Stimulated activated naive CD8-positive, alpha-beta T cell treated with anti-CD3 and anti-CD28 coated beads, Interleukin-15, amount 100 ng/mL, for 72 hours (primary cell): ENCODE measurements at regions not wholly inside any gene's neighbourhood (a gene's known extent, or its start where the extent isn't known, plus 50 kb on each side); places are given as distances from the start of the nearest gene placed in this dataset.
"Not testable (repeated sequence)": the region's sequence is repeated elsewhere in the genome, so short reads cannot be mapped to it uniquely, and the experiment has no call there.

Source experiments
- ATAC-seq: fragments of 150-1000 bp; cut with Tn5 transposase; 2 replicates; pipeline ENCODE4 v1.10.0; 2021; ENCODE audit warnings: mild to moderate bottlenecking, moderate library complexity
- DNase-seq, 2 donors: peaks; one replicate each; pipeline ENCODE4 v3.0.0; 2021 to 2022
- H3K27ac Mint-ChIP-seq, 2 donors: one replicate each; pipeline ENCODE4 v1.8.0; 2022; ENCODE audit warnings: mild to moderate bottlenecking in 2 of 2, mixed read lengths in 2 of 2, moderate library complexity in 2 of 2
- H3K27me3 Mint-ChIP-seq: one replicate; pipeline ENCODE4 v1.8.0; 2022; ENCODE audit warnings: mixed read lengths
- H3K4me1 Mint-ChIP-seq: one replicate; pipeline ENCODE4 v1.8.0; 2022; ENCODE audit warnings: mild to moderate bottlenecking, mixed read lengths
- H3K4me3 Mint-ChIP-seq, 2 donors: one replicate each; pipeline ENCODE4 v1.8.0; 2022; ENCODE audit warnings: mild to moderate bottlenecking in 2 of 2, mixed read lengths in 2 of 2, moderate library complexity in 1 of 2
- H3K9me3 Mint-ChIP-seq, 2 donors: one replicate each; pipeline ENCODE4 v1.8.0; 2022; ENCODE audit warnings: mixed read lengths in 2 of 2

- no peak for ATAC-seq
- H3K27me3 Mint-ChIP-seq = no peaks in the 10 kb centered on the region
Observed at GRCh38 chr7:54299426-54299825, 242.7 kb upstream of the VSTM2A start.

GRCh38 chr7:54315955-54316354 is 226.2 kb upstream of the VSTM2A start:
- H3K27me3 Mint-ChIP-seq, H3K4me3 Mint-ChIP-seq, DNase-seq, ATAC-seq, H3K4me1 Mint-ChIP-seq, H3K9me3 Mint-ChIP-seq, H3K27ac Mint-ChIP-seq: not testable (repeated sequence)

More at GRCh38 chr7:54299426-54299825, 242.7 kb upstream of the VSTM2A start:
- DNase-seq = no peak
- Mint-ChIP-seq H3K27ac (no peak overlapping the region), H3K4me1 (no peaks in the 10 kb centered on the region), H3K9me3 (peaks cover 5 to 27% of the 10 kb centered on the region in 2 donors), H3K4me3 (no peak overlapping the region)

DNA sequence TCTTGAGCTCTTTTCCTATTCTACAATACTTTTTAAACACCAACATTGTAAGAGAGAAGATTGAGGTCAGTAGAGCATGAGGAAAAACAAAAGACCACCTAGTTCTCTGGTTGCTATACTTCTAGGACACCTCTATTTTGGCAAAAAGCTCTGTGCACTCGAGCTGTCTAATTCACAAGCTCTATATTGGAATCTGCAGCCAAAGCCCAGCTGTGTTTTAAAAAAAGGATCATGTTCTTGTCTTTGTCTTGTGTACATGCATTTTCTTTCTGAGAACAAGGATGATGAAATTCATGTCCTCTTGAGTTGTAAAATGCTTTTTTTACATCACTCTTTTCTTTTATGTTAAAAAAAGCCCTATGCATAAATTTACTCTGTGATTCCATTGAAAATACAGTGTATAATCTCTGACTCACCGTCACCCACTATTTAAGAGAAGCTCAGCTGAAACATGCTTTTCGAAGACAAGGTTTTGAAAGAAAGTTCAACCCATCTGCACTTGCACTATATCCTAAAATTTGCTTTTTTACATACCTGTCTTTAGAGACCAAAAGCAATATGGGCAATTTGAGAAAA is 215.5 kb upstream of the VSTM2A start:
- Mint-ChIP-seq H3K27ac (no peak overlapping the region), H3K4me3 (no peak overlapping the region), H3K9me3 (peaks cover 17 to 28% of the 10 kb centered on the region in 2 donors), H3K4me1 (no peaks in the 10 kb centered on the region), H3K27me3 (no peaks in the 10 kb centered on the region)
- DNase-seq (no peak), ATAC-seq (no peak)

GRCh38 chr7:54330216-54330800 is 211.9 kb upstream of the VSTM2A start:
- H3K27me3 Mint-ChIP-seq = no peaks in the 10 kb centered on the region
- H3K9me3 Mint-ChIP-seq = peaks cover 6 to 16% of the 10 kb centered on the region in 2 donors
- H3K4me3 Mint-ChIP-seq = no peak overlapping the region
- DNase-seq = no peak
- ATAC-seq = no peak
- no peaks in the 10 kb centered on the region for H3K4me1 Mint-ChIP-seq
- H3K27ac Mint-ChIP-seq = no peak overlapping the region

DNA sequence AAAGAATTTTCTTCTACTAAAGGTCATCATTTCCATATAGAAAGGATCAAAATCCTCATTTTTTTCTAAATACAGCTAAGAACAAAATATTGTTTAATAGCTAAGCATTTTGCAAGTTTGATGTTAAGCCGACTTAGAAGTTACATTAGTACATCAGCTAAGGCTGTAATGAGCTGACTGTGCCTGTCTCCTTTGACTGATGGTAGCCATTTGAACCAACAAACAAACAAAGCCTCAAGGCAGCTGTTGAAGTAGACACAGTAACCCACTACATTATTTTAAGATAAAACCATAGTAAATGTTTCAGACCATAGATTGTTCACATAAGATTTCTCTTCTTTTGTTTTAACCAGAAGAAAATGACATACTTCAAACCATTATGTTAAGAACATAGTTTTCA is 210.9 kb upstream of the VSTM2A start:
- H3K9me3 Mint-ChIP-seq = peaks cover 9 to 19% of the 10 kb centered on the region in 2 donors
- H3K27me3 Mint-ChIP-seq = no peaks in the 10 kb centered on the region
- no peak overlapping the region for H3K4me3 Mint-ChIP-seq
- no peak overlapping the region for H3K27ac Mint-ChIP-seq
- DNase-seq (no peak), ATAC-seq (no peak)
- no peaks in the 10 kb centered on the region for H3K4me1 Mint-ChIP-seq

DNA sequence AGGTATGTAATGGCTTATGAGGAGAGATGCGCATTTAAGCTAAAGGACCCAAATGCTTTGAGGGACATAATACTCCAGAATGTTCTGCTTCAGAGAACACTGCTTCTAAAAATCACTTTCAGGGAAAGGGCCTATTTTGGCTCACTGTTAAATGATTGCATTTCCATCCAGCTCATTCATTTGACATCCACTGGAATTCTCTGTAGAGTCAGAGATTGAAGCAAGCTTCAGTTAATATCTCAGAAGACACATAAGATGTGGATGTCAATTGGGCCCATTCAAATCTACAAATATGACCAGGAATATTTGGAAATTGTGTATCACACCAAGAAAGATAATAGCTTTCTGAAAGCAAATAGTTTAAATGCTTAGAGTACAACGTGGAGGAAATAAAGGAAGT is 209.9 kb upstream of the VSTM2A start:
- Mint-ChIP-seq H3K9me3 (peaks cover 10 to 19% of the 10 kb centered on the region in 2 donors), H3K4me1 (no peaks in the 10 kb centered on the region), H3K27me3 (no peaks in the 10 kb centered on the region), H3K4me3 (no peak overlapping the region), H3K27ac (no peak overlapping the region)
- no peak for ATAC-seq
- no peak for DNase-seq

DNA sequence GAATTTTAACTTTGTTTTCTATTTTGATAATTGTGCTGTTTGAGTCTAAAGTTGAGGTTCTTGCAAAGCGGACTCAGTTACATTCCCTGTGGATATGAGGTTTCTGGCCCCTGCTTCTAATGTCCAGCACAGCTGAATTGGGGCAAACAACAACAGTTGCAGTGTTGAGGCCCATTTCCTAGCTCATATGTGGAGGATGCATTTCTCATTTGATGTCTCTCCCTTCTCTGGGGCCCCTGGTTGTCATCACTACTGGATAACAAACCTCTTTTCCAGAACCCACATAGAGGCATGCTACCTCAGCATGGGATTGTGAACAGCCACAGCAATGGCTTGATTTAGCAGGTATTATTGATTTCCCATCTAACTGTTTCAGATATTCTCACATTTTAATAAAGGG is 208.2 kb upstream of the VSTM2A start:
- H3K4me1 Mint-ChIP-seq = no peaks in the 10 kb centered on the region
- no peak overlapping the region for H3K4me3 Mint-ChIP-seq
- H3K27ac Mint-ChIP-seq = no peak overlapping the region
- DNase-seq (no peak), ATAC-seq (no peak)
- H3K27me3 Mint-ChIP-seq = no peaks in the 10 kb centered on the region
- H3K9me3 Mint-ChIP-seq = peaks cover 10 to 19% of the 10 kb centered on the region in 2 donors

DNA sequence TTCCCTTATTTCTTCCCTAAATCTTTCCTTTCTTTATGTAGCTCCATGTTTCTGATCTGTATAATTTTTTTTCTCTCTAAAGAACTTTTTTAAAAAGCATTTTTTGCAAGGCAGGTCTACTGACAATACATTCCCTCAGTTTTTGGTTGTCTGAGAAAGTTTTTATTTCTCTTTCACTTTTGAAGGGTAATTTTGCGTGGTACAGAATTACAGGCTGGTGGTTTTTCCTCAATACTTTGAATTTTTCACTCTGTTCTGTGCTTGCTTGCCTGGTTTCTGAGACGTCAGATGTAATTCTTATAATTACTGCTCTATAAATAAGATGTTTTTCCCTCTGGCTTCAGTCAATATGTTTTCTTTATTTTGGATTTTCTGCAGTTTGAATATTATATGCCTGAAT is 205.4 kb upstream of the VSTM2A start:
- Mint-ChIP-seq H3K27ac (no peak overlapping the region), H3K9me3 (peaks cover 10 to 11% of the 10 kb centered on the region in 2 donors)
- DNase-seq = no peak

DNA sequence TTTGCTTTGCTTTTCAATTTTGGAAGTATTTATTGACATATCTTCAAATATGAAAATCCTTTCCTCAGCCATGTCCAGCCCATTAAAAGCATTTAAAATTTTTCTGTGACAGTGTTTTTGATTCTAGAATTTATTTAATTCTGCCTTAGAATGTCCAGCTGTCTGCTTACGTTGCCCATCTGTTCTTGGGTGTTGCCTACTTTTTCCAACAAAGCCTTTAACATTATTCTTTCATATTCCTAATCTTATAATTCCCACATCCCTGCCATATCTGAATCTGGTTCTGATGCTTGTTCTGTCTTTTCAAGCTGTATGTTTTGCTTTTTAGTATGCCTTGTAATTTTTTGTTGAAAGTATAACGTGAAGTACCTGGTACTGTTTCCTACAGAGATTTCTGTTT is 204.7 kb upstream of the VSTM2A start:
- DNase-seq (no peak), ATAC-seq (no peak)
- Mint-ChIP-seq H3K4me1 (no peaks in the 10 kb centered on the region), H3K27me3 (no peaks in the 10 kb centered on the region), H3K4me3 (no peak overlapping the region), H3K9me3 (peaks cover 10 to 11% of the 10 kb centered on the region in 2 donors), H3K27ac (no peak overlapping the region)

More for the DNA sequence above, 205.4 kb upstream of the VSTM2A start:
- Mint-ChIP-seq H3K27me3 (no peaks in the 10 kb centered on the region), H3K4me1 (no peaks in the 10 kb centered on the region), H3K4me3 (no peak overlapping the region)
- ATAC-seq = no peak

DNA sequence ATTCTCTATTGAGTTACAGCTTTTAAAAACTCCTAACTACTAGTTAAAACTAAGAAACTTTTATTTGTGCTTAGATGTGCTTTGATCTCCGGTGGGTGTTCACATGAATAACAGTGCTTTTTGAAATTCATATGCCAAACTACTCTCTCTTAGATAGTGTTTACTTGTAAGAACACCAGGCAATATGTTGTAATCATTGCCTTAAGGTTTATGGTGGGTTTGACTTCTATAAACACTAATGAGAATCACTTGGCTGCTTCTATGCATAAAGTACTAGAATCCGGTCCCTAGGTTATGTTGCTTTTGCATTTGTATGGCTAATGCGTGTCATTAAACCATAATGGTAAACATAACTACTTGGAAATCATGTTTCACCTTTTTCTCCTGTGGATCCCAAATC is 203.9 kb upstream of the VSTM2A start:
- no peak for ATAC-seq
- H3K4me1 Mint-ChIP-seq = no peaks in the 10 kb centered on the region
- peak overlapping the region in 1 of 2 donors; percentile 63 for H3K27ac Mint-ChIP-seq

GRCh38 chr7:54339073-54339472 is 203.1 kb upstream of the VSTM2A start:
- Mint-ChIP-seq H3K4me3 (no peak overlapping the region), H3K27me3 (no peaks in the 10 kb centered on the region), H3K4me1 (no peaks in the 10 kb centered on the region), H3K9me3 (peaks cover 18 to 19% of the 10 kb centered on the region in 2 donors), H3K27ac (no peak overlapping the region)
- no peak for DNase-seq
- ATAC-seq = no peak

More for the DNA sequence above, 203.9 kb upstream of the VSTM2A start:
- no peaks in the 10 kb centered on the region for H3K27me3 Mint-ChIP-seq
- peaks cover 10 to 11% of the 10 kb centered on the region in 2 donors for H3K9me3 Mint-ChIP-seq
- no peak overlapping the region for H3K4me3 Mint-ChIP-seq
- no peak for DNase-seq

DNA sequence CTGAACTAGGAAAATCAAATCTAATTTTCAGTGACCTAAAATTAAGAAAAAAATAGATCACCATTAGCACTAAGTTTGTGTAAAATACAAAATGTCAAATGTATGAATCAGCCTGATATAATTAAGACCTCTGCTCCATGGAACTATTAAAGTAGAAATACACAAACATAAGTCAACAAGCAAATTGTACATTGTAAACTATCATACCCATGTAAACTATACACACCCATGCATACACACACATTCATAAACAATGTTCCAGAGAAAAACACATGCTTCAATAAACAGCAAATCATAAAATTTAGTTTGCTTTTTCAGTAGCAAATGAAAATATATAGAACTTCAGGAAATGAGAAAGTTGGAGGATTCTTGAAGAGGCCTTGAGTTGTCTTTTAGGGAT is 199.7 kb upstream of the VSTM2A start:
- Mint-ChIP-seq H3K27me3 (no peaks in the 10 kb centered on the region), H3K9me3 (peaks cover 10 to 13% of the 10 kb centered on the region in 2 donors), H3K4me3 (no peak overlapping the region), H3K27ac (no peak overlapping the region), H3K4me1 (no peaks in the 10 kb centered on the region)
- DNase-seq = no peak
- no peak for ATAC-seq

GRCh38 chr7:54343511-54343910 is 198.7 kb upstream of the VSTM2A start:
- H3K4me3 Mint-ChIP-seq = no peak overlapping the region
- H3K27ac Mint-ChIP-seq = no peak overlapping the region
- no peaks in the 10 kb centered on the region for H3K27me3 Mint-ChIP-seq
- ATAC-seq = no peak
- no peak for DNase-seq
- peaks cover 20 to 24% of the 10 kb centered on the region in 2 donors for H3K9me3 Mint-ChIP-seq
- no peaks in the 10 kb centered on the region for H3K4me1 Mint-ChIP-seq

DNA sequence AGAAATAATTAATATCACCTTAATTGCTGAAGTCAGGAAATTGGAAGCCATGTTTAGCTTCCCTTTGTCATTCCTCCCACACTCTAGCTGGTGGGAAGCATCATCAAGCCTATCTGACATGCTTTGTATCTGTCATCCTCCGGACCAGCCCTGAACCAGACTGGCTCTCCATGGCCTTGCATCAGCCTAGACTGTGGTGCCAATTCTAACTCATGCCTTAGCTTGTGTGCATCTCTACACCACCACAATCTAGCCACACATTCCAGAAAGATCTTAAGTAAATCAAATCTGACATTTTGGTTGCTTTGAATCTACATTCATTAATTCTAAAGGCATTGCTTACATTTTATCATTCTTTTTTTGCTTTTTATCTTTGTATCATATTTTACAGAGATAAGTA is 196.4 kb upstream of the VSTM2A start:
- no peak overlapping the region for H3K4me3 Mint-ChIP-seq
- no peak for DNase-seq
- H3K27ac Mint-ChIP-seq = no peak overlapping the region
- peaks cover 21 to 24% of the 10 kb centered on the region in 2 donors for H3K9me3 Mint-ChIP-seq
- no peaks in the 10 kb centered on the region for H3K27me3 Mint-ChIP-seq
- no peak for ATAC-seq
- H3K4me1 Mint-ChIP-seq = no peaks in the 10 kb centered on the region

DNA sequence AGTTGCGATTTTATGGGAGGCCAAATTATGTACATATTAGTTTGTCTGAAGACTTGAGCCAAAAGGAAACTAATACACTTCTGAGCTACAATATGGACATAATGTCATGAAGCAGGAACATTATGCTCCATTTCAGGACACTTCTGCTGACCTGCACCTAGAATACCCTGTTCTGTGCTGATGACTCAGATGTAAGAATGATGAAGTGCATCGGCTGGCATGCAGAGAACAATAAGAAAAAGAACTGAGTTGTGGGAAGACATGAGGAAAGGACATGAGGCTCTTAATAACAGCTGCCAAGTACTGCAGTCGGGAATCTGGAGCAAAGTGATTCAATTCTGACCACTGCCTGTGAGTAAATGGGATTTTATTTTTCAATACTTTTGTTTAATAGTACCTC is 192.9 kb upstream of the VSTM2A start:
- Mint-ChIP-seq H3K4me3 (no peak overlapping the region), H3K9me3 (peaks cover 21 to 22% of the 10 kb centered on the region in 2 donors), H3K27ac (no peak overlapping the region), H3K27me3 (no peaks in the 10 kb centered on the region), H3K4me1 (no peaks in the 10 kb centered on the region)
- no peak for DNase-seq
- no peak for ATAC-seq

- DNase-seq (no peak), ATAC-seq (no peak)
- H3K27me3 Mint-ChIP-seq = no peaks in the 10 kb centered on the region
- H3K4me3 Mint-ChIP-seq = no peak overlapping the region
- H3K27ac Mint-ChIP-seq = no peak overlapping the region
- peaks cover 9 to 11% of the 10 kb centered on the region in 2 donors for H3K9me3 Mint-ChIP-seq
- no peaks in the 10 kb centered on the region for H3K4me1 Mint-ChIP-seq
Observed at GRCh38 chr7:54354436-54354835, 187.7 kb upstream of the VSTM2A start.

DNA sequence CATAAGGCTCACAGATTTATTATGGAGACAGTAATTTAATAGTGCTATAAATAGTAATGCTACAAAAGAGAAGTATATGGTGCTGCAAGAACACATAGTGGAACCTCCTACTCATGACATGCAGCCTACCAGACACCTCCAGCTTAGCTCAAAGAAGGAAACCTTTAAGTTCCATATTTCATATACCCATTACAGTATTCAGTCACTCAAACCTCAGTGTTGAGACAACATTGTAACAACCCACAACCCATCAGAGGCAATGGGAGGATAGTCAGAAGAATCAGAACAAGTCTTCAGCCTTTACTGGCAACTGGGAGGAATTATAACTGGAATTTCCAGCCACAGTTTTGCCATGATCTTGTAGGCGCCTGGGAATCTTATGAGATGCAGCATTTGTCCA is 186.3 kb upstream of the VSTM2A start:
- H3K4me3 Mint-ChIP-seq = no peak overlapping the region
- no peaks in the 10 kb centered on the region for H3K27me3 Mint-ChIP-seq
- no peaks in the 10 kb centered on the region for H3K4me1 Mint-ChIP-seq
- no peak overlapping the region for H3K27ac Mint-ChIP-seq
- ATAC-seq (no peak), DNase-seq (no peak)
- H3K9me3 Mint-ChIP-seq = peaks cover 17 to 24% of the 10 kb centered on the region in 2 donors
